ENCODE measurements at regions not wholly inside any gene's neighbourhood (a gene's known extent, or its start where the extent isn't known, plus 50 kb on each side); places are given as distances from the start of the nearest gene placed in this dataset.

DNA sequence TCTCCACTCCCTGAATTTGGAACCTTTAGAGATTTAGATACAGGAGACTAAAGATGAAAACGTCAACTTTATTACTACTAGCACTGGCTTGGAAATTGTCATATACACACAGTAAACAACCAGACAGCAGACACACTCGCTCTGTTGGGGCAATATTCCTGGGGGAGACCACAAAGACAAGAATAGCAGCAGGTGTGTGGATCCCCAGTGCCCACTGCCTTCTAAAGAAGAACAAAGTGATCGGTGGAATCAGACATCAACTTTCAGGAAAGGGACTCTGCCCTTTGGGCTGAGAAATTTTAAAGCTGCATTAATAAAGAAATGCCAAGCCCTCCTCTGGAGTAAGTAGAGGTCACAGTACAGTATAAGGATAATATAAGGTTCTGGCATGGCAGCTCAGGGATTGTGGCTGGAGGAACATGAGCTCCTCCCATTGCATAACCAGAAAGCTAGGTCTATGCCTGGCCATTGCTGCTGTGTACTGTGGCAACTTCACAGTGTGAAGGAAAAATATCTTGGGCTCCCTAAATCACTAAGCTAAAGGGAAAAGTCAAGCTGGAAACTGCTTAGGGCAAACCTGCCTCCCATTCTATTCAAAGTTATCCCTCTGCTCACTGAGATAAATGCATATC lies 57.1 kb upstream of the ANKRD1 start (continued):
- TF ChIP-seq, protein P1, sequence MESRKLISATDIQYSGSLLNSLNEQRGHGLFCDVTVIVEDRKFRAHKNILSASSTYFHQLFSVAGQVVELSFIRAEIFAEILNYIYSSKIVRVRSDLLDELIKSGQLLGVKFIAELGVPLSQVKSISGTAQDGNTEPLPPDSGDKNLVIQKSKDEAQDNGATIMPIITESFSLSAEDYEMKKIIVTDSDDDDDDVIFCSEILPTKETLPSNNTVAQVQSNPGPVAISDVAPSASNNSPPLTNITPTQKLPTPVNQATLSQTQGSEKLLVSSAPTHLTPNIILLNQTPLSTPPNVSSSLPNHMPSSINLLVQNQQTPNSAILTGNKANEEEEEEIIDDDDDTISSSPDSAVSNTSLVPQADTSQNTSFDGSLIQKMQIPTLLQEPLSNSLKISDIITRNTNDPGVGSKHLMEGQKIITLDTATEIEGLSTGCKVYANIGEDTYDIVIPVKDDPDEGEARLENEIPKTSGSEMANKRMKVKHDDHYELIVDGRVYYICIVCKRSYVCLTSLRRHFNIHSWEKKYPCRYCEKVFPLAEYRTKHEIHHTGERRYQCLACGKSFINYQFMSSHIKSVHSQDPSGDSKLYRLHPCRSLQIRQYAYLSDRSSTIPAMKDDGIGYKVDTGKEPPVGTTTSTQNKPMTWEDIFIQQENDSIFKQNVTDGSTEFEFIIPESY (IDR thresholded peaks at IDR 0.05) = no peak
- TF ChIP-seq, protein P2, sequence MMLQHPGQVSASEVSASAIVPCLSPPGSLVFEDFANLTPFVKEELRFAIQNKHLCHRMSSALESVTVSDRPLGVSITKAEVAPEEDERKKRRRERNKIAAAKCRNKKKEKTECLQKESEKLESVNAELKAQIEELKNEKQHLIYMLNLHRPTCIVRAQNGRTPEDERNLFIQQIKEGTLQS (IDR thresholded peaks at IDR 0.05) = no peak

DNA sequence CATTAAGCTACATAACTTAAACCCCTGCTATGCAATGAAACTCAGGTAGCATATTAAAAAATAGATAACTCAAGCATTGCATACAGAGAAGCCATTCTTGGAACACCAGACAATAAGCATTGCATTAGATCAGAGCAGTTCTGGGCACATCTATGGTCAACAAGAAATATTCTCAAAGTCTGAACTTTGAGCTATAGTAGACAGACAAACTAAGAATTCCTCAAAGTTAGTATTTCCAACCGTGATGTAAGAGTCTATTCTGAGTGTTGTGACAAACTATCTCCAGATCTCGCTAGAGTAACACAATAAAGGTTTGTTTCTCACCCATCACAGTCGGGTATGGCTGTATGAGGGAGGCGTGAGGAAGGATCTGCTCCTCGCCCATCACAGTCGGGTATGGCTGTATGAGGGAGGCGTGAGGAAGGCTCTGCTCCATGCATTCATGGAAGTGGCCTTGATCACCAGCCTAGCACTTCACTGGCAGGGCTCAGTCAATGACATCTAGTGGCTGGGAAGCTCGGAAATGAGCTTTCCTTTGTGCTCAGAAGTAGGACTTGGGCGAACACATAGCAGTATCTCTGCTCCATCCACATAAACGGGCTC lies 61.6 kb upstream of the ANKRD1 start:
- 80% methylated on average over 10 of the region's 10 CpGs for WGBS

DNA sequence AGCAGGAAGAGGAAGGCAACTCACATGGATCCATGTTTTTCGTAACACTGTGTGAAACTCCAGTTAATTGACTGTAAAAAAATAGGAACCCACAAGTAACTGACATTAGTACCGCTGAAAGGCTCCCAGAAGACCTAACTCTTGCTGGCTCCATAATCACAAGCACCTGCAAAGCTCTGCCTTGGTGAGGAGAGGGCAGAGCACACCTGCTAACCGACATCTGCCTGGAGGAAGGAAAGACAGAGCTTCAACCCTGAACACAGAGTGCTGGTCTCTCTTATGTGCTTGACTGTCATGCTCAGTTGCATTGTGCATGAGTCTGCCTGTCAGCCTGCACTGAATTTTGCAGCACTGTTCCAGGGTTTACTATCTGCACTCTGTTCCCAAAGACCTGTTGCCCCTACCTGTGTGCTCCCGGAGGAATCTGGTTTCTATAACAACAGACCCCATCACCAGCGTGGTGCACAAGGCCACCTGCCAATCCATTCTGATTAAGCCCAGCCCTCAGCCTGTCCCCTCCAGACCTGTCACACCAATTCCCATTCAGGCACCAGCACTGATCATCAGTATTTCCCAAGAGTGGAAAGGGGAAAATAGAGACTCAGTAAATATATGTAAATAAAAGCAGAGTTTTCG lies 63.1 kb upstream of the ANKRD1 start:
- Histone ChIP-seq H3K27ac (ENCODE audit: low read depth in 1 of 2, low read length in 2 of 2) (no peak overlapping the region), H3K9ac (ENCODE audit: low read depth in 1 of 2, low read length in 2 of 2) (no peak overlapping the region), H3K9me3 (ENCODE audit: control insufficient read depth in 4 of 4, low read length in 3 of 4) (no peaks in the 10 kb centered on the region), H3K36me3 (ENCODE audit: control insufficient read depth in 4 of 4, insufficient read depth in 3 of 4, low read depth in 1 of 4, low read length in 3 of 4) (no peaks in the 10 kb centered on the region), H3K4me1 (ENCODE audit: control insufficient read depth in 4 of 4, insufficient read depth in 4 of 4, low read length in 3 of 4) (no peaks in the 10 kb centered on the region), H3K27me3 (ENCODE audit: control insufficient read depth in 4 of 4, insufficient read depth in 4 of 4, low read length in 3 of 4) (no peaks in the 10 kb centered on the region), H3K4me3 (ENCODE audit: low read depth in 1 of 3, low read length in 3 of 3) (no peak overlapping the region)
- 76% methylated on average over 6 of the region's 6 CpGs for WGBS
- no peak for DNase-seq (ENCODE audit: low spot score)
- TF ChIP-seq HNF4G (IDR thresholded peaks at IDR 0.05) = no peak
- TF ChIP-seq, protein P3, sequence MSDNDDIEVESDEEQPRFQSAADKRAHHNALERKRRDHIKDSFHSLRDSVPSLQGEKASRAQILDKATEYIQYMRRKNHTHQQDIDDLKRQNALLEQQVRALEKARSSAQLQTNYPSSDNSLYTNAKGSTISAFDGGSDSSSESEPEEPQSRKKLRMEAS (IDR thresholded peaks at IDR 0.05) = no peak
- TF ChIP-seq RXRA (IDR thresholded peaks at IDR 0.05) = no peak
- TF ChIP-seq GABPA (IDR thresholded peaks at IDR 0.05 in 1 of 2, conservative IDR thresholded peaks at IDR 0.05 in 1 of 2) = no peak
- TF ChIP-seq, protein P4, sequence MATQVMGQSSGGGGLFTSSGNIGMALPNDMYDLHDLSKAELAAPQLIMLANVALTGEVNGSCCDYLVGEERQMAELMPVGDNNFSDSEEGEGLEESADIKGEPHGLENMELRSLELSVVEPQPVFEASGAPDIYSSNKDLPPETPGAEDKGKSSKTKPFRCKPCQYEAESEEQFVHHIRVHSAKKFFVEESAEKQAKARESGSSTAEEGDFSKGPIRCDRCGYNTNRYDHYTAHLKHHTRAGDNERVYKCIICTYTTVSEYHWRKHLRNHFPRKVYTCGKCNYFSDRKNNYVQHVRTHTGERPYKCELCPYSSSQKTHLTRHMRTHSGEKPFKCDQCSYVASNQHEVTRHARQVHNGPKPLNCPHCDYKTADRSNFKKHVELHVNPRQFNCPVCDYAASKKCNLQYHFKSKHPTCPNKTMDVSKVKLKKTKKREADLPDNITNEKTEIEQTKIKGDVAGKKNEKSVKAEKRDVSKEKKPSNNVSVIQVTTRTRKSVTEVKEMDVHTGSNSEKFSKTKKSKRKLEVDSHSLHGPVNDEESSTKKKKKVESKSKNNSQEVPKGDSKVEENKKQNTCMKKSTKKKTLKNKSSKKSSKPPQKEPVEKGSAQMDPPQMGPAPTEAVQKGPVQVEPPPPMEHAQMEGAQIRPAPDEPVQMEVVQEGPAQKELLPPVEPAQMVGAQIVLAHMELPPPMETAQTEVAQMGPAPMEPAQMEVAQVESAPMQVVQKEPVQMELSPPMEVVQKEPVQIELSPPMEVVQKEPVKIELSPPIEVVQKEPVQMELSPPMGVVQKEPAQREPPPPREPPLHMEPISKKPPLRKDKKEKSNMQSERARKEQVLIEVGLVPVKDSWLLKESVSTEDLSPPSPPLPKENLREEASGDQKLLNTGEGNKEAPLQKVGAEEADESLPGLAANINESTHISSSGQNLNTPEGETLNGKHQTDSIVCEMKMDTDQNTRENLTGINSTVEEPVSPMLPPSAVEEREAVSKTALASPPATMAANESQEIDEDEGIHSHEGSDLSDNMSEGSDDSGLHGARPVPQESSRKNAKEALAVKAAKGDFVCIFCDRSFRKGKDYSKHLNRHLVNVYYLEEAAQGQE (IDR thresholded peaks at IDR 0.05) = no peak
- TF ChIP-seq, protein P5, sequence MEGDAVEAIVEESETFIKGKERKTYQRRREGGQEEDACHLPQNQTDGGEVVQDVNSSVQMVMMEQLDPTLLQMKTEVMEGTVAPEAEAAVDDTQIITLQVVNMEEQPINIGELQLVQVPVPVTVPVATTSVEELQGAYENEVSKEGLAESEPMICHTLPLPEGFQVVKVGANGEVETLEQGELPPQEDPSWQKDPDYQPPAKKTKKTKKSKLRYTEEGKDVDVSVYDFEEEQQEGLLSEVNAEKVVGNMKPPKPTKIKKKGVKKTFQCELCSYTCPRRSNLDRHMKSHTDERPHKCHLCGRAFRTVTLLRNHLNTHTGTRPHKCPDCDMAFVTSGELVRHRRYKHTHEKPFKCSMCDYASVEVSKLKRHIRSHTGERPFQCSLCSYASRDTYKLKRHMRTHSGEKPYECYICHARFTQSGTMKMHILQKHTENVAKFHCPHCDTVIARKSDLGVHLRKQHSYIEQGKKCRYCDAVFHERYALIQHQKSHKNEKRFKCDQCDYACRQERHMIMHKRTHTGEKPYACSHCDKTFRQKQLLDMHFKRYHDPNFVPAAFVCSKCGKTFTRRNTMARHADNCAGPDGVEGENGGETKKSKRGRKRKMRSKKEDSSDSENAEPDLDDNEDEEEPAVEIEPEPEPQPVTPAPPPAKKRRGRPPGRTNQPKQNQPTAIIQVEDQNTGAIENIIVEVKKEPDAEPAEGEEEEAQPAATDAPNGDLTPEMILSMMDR (IDR thresholded peaks at IDR 0.05; ENCODE audit: low read depth, low read length, missing input control) = no peak
- no peak for TF ChIP-seq NR2F2 (IDR thresholded peaks at IDR 0.05)
- TF ChIP-seq EGR1 (IDR thresholded peaks at IDR 0.05; ENCODE audit: low read depth in 2 of 2) = no peak
- TF ChIP-seq TAF1 (conservative IDR thresholded peaks at IDR 0.05) = no peak

More for the DNA sequence above, 61.6 kb upstream of the ANKRD1 start:
- no peaks in the 10 kb centered on the region for H3K4me1 ChIP-seq (ENCODE audit: control insufficient read depth in 4 of 4, insufficient read depth in 4 of 4, low read length in 3 of 4)
- TF ChIP-seq, protein P5 (IDR thresholded peaks at IDR 0.05; ENCODE audit: low read depth, low read length, missing input control) = no peak
- TF ChIP-seq, protein P1 (IDR thresholded peaks at IDR 0.05) = no peak
- no peak overlapping the region for H3K9ac ChIP-seq (ENCODE audit: low read depth in 1 of 2, low read length in 2 of 2)
- no peaks in the 10 kb centered on the region for H3K36me3 ChIP-seq (ENCODE audit: control insufficient read depth in 4 of 4, insufficient read depth in 3 of 4, low read depth in 1 of 4, low read length in 3 of 4)
- no peaks in the 10 kb centered on the region for H3K27me3 ChIP-seq (ENCODE audit: control insufficient read depth in 4 of 4, insufficient read depth in 4 of 4, low read length in 3 of 4)
- no peak overlapping the region for H3K4me3 ChIP-seq (ENCODE audit: low read depth in 1 of 3, low read length in 3 of 3)
- no peak overlapping the region for H3K27ac ChIP-seq (ENCODE audit: low read depth in 1 of 2, low read length in 2 of 2)
- no peak for DNase-seq (ENCODE audit: low spot score)
- no peaks in the 10 kb centered on the region for H3K9me3 ChIP-seq (ENCODE audit: control insufficient read depth in 4 of 4, low read length in 3 of 4)
